ENCODE measurements at regions not wholly inside any gene's neighbourhood (a gene's known extent, or its start where the extent isn't known, plus 50 kb on each side); places are given as distances from the start of the nearest gene placed in this dataset.

- no peak for DNase-seq
These were observed 52.8 kb upstream of the SV2C start for GRCh38 chr5:76030343-76030742.

- DNase-seq = no peak
These were observed 53.4 kb upstream of the SV2C start for GRCh38 chr5:76029739-76030138.

DNA sequence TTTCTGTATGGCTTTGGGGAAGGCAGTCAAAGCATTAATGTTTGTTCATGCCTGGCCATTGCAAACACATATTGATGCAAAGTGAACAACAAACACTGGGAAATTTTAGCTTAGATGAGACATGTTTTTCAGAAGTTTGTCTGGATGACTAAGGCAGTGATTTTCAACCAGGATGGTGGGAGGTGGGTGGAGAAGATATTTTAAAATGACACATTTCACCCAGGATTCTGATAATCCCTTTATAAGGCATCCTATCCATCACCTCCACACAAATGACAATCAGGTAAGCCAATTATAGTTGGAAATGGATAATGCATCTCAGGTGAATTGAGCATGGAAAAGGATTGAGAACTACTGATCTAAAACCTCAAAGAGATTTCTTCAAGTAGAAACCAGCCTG, 57.4 kb upstream of the SV2C start:
- no peak for DNase-seq

DNA sequence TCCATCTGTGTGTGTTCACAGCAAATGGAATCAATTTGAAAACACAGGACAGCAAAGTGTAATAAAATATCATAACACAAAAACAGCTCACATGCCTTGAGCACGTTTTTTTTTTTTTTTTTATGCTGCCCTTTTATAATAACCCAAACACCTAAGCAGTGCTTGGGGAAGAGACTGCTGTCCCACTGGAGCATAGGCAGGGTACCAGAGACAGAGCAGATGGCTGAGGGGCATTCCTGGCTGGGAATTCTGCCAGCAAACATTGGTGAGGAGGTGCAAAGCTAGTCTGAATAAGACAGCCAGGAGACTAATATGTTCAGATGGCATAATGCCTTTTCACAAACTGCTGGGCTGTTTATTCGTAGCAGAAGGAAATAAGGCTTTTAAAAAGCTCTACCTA, 58.1 kb upstream of the SV2C start:
- no peak for DNase-seq

DNA sequence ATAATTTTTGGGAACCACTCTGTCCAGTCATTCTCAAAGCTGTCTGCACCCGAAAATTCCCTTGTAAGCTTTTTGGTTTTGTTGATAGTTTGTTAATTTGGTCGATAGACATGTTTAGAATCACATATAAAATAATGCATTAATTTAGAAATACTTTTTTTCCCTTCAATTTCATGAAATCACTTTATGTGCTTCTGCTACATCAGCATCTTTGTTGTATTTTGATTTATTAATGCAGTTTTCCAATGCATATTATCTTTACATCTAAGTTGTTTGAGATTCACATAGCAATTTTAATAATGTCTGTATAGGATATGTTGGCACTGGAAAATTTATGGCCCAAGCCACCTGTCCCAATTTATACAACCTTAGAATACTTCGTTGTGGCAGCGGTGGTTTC, 60.6 kb upstream of the SV2C start:
- no peak for DNase-seq

DNA sequence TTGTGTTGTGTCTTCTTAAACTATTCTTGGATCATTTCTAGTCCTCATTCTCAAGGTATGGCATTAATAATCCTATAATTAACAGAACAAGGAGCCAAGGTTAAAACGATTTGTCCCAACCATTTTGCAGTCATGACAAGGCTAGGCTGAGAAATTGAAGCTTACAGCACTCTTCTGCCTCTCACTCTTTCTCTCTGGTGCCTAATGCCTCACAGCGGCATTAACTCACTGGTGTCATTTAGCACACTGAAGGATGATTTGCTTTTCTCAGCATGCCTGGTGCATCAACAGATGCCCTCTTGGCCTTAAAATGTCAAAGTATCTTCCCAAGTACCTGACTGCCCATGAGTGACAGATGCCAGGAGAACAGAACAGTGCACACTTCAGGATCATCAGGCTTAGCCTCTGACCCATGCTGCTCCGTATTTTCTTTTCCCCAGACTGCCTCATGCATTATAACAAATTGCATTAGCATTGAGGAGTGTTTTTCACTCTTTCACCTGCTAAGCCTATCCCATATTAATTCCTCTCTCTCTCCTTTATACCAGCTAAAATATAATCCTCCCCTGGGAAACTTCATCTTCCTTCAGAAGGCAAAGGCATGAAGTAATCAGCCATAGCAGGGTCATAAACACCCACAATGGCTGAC, 61.1 kb upstream of the SV2C start:
- no peak for DNase-seq

DNA sequence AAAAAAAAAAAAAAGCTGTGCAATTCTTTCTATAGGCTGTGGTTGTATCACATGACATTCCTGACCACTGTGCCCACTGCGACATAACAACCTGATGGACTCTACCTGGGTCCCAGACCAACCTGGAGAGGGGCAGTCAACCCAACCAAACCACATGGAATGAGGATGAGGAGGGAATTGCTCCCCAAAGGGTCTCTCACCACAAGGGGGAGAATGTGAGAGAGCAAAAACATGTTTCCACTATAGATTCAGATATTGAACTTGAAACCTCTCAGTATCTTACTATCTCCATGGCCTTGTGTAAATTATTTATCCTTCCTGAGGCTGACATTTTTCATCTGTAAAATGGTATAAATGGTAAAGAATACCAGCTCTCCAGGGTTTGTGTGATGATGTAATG, 66.9 kb upstream of the SV2C start:
- no peak for DNase-seq

GRCh38 chr5:76014005-76014404, 69.2 kb upstream of the SV2C start:
- no peak for DNase-seq

- no peak for DNase-seq
These were observed 75.3 kb upstream of the SV2C start for GRCh38 chr5:76007904-76008303.

DNA sequence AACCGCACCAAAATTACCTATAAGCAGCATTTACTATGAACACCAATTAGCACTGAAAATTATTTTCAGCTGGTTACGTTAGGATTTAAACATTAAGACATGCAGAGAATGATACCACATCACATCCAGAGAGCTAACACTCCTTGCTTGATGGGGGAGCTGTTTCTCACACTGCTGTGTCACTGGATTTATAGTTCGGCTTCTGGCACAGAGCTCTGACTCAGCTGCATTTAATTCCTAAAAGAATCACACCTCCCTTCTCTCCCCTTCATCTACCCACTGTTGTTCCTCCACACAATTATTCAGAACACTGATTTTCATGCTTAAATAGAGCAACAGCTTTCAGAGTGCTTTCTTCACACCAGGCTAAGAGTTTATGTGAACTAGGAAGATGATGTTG, 82.6 kb upstream of the SV2C start:
- no peak for DNase-seq

GRCh38 chr5:75993643-75994520, 89.3 kb upstream of the SV2C start:
- no peak for DNase-seq

DNA sequence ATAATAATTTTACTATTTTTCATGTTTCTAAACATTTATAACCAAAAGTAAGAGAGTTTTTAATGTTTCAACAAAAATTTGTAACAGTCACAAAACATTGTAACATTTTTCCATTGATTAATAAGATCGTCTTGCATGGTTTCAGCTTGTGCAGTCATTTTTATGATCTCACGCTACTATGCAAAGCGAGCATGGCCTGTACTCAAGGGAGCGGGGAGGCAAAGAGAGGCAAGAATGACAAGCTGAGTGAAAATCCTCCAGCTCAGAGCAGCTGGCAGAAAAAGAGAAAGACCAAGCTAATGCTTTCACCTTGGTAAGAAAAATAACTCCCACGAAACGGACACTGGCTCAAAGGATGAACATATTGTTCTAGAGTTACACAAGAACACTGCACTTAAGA, 90.0 kb upstream of the SV2C start:
- DNase-seq = no peak

GRCh38 chr5:75992753-75993152, 90.4 kb upstream of the SV2C start:
- no peak for DNase-seq

DNA sequence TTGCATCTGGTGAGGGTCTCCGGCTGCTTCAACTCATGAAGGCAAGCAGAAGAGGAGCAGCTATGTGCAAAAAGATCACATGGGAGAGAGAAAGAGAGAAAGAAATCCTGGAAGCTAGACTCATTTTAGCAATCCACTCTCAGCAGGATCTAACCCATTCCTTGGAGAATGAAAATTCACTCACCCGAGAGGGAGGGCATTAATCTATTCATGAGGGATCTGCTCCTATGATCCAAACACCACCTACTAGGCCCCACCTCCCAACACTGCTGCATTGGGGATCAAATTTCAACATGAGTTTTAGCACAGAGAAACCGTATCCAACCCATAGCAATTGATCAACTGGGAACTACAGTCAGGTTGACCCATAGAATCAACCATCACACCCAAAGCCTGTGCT, 98.1 kb upstream of the SV2C start:
- no peak for DNase-seq

DNA sequence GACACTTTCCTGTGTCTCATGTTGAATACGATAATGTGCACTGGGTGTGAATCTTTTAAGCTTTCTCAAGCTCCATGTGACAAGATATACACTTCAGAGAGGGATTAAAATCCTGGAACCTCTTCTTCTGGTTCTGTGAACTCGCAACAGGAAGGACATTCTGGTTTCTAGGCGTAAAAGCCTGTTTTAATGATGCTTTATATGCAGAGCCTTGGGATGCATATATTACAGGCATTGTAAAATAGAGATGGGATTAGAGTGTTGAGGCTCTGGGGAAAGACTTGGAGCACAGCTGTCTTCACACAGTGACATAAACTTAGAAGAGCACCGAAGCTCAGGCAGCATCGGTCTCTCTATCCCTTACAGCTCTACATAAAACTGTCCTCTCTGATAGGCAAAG, 107.7 kb upstream of the SV2C start:
- DNase-seq = no peak

DNA sequence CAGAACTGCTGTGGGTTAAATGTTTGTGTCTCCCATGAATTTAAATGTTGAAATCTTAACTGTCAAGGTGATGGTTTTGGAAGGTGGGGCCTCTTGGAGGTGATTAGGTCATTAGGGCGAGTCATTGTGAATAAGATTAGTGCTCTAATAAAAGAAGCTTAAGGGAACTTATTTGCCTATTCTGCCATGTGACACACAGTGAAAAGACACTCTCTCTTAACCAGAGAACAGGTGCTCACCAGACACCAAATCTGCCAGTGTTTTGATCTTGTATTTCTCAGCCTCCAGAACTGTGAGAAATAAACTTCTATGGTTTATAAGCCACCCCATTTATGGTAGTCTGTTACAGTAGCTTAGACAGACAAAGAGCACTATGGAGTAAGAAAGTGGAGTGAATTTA, 117.9 kb upstream of the SV2C start:
- DNase-seq = no peak

DNA sequence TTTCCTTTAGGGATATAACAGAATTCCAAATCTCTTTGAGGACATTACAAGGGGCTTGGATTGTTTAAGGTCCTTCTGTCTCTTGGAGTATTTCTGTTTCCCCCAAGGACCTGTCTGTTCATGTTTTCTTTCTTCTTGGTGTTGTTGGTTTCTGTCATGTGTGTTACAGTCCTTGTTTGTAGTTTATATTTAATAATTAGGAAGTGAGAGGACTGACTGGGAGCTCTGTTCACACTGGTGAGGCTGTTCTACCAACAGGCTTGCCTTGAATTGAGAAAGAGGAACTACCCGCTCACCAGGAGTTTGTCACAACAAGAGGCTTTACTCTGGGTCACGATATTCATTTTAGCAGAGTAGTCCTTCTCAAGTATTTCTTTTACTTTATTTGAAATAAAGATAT, 119.2 kb upstream of the SV2C start:
- DNase-seq = no peak

GRCh38 chr5:75963554-75963953, 119.6 kb upstream of the SV2C start:
- DNase-seq = no peak

- no peak for DNase-seq
These were observed 121.4 kb upstream of the SV2C start for GRCh38 chr5:75961818-75962217.

DNA sequence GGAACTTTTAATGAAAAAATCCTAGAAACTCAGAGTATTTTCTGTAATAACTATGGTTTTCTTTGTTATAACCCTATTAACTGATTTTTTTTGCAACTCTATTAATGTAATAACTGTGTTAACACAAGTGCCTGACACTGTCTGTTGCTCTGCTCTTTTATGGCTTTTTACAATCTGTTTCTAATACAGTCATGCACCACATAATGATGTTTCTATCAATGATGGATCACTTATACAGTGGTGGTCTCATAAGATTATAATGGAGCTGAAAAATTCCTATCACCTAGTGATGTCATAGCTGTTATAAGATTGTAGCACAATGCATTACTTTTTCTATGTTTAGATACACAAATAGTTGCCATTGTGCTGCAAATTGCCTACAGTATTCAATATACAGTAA, 123.1 kb upstream of the SV2C start:
- DNase-seq = no peak

DNA sequence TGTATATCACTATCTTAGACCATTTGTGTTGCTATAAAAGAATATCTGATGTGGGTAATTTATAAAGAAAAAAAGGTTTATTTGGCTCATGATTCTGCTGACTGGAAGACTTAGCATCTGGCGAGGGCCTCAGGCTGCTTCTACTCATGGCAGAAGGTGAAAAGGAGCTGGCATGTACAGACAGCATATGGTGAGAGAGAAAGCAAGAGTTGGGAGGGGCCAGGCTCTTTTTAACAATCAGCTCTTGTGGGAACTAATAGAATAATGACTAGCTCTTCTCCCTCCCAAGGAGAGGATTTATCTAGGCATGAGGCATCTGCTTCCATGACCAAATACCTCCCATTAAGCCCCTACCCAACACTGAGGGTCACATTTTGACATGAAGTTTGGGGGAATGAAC, 130.2 kb upstream of the SV2C start:
- no peak for DNase-seq

GRCh38 chr5:75952291-75952690, 130.9 kb upstream of the SV2C start:
- no peak for DNase-seq

- no peak for DNase-seq
These were observed 131.5 kb upstream of the SV2C start for GRCh38 chr5:75951716-75952115.

GRCh38 chr5:75951158-75951557, 132.0 kb upstream of the SV2C start:
- DNase-seq = no peak

DNA sequence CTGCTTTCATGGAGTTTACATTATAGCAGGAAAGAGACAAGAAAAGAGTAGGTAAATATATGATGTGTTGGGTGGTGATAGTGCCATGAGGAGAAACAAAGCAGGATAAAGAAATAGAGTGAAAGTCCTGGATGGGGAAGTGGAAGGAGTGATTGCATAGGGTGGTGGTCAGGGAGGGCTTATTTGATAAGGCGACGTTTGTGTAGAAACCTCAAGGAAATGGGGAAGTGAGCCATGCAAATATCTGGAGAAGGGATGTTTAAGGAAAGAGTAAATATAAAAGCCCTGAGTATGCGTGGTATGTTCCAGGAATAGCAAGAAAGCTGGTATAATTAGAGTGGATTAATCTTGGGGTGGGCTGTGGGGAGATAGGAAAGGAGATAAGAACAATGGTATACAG, 134.7 kb upstream of the SV2C start:
- no peak for DNase-seq
